ENCODE measurements at regions not wholly inside any gene's neighbourhood (a gene's known extent, or its start where the extent isn't known, plus 50 kb on each side); places are given as distances from the start of the nearest gene placed in this dataset.

DNA sequence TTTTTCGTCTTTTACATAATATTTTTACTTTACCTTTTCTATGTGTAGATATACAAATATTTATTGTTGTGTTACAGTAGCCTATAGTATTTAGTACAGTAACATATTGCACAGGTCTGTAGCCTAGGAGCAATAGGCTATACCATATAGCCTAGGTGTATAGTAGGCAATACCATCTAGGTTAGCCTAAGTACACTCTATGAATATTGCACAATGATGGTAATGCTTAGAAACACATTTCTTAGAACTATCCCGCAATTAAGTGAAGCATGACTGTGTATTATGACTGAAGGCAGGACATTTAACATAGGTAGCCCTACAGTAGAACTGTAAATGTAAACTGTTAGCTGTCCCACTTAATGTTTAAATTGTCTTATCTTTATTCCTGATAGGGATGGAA, 964.3 kb downstream of the SLITRK1 start:
- no peaks in the 10 kb centered on the region for H3K9me3 ChIP-seq
- no peaks in the 10 kb centered on the region for H3K27me3 ChIP-seq (ENCODE audit: insufficient read depth in 3 of 3, low read length in 2 of 3)
- no peaks in the 10 kb centered on the region for H3K36me3 ChIP-seq (ENCODE audit: insufficient read depth in 1 of 2, low read depth in 1 of 2)
- H3K4me1 ChIP-seq: no peaks in the 10 kb centered on the region
- DNase-seq (no peak), ATAC-seq (no peak)
- TF ChIP-seq, protein P1, sequence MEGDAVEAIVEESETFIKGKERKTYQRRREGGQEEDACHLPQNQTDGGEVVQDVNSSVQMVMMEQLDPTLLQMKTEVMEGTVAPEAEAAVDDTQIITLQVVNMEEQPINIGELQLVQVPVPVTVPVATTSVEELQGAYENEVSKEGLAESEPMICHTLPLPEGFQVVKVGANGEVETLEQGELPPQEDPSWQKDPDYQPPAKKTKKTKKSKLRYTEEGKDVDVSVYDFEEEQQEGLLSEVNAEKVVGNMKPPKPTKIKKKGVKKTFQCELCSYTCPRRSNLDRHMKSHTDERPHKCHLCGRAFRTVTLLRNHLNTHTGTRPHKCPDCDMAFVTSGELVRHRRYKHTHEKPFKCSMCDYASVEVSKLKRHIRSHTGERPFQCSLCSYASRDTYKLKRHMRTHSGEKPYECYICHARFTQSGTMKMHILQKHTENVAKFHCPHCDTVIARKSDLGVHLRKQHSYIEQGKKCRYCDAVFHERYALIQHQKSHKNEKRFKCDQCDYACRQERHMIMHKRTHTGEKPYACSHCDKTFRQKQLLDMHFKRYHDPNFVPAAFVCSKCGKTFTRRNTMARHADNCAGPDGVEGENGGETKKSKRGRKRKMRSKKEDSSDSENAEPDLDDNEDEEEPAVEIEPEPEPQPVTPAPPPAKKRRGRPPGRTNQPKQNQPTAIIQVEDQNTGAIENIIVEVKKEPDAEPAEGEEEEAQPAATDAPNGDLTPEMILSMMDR (IDR thresholded peaks at IDR 0.05): no peak
- H3K27ac ChIP-seq: no peak overlapping the region
- no peak overlapping the region for H3K4me3 ChIP-seq
- 82 to 88% (median 85%) methylated on average over 2 of the region's 2 CpGs for WGBS, 3 donors
- intact Hi-C loops (cut with DNase I): no loop called here

DNA sequence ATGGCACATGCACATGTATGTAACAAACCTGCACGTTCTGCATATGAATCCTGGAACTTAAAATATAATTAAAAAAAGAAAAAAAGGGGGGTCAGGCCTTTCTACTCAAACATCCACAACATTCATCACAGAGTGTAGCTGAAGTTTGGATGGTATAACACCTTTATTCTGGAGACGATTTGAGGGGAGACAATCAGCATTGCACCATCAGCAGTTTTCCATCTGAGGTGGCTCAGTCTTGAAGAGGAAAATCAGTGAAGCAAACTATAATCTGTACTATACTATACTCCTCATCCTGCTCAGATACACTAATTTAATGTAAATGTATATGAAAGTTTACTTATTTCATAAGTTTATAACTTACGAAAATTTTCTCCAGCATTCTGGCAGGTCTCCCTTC, 969.7 kb downstream of the SLITRK1 start:
- 76 to 88% (median 80%) methylated on average over 3 of the region's 3 CpGs for WGBS, 3 donors
- H3K4me3 ChIP-seq: no peak overlapping the region
- H3K27ac ChIP-seq: no peak overlapping the region
- no peaks in the 10 kb centered on the region for H3K36me3 ChIP-seq (ENCODE audit: insufficient read depth in 1 of 2, low read depth in 1 of 2)
- no peaks in the 10 kb centered on the region for H3K9me3 ChIP-seq
- ATAC-seq (no peak), DNase-seq (no peak)
- H3K27me3 ChIP-seq (ENCODE audit: insufficient read depth in 3 of 3, low read length in 2 of 3): no peaks in the 10 kb centered on the region
- no peaks in the 10 kb centered on the region for H3K4me1 ChIP-seq
- TF ChIP-seq, protein P1 (IDR thresholded peaks at IDR 0.05): no peak
- intact Hi-C loops (cut with DNase I): no loop called here

DNA sequence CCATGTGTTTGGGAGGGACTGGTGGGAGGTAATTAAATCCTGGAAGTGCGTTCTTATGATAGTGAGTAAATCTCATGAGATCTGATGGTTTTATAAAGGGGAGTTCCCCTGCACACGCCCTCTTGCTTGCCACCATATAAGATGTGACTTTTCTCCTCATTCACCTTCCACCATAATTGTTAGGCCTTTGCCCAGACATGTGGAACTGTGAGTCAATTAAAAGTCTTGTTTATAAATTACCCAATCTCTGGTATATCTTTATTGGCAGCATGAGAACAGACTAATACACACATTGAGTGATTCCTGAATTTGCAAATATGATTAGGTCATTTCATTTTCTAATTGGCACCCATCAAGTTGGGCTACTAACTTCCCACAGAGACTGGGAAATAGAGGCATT, 977.2 kb downstream of the SLITRK1 start:
- Histone ChIP-seq H3K27ac (no peak overlapping the region), H3K36me3 (ENCODE audit: insufficient read depth in 1 of 2, low read depth in 1 of 2) (no peaks in the 10 kb centered on the region), H3K4me1 (no peaks in the 10 kb centered on the region), H3K4me3 (no peak overlapping the region), H3K27me3 (ENCODE audit: insufficient read depth in 3 of 3, low read length in 2 of 3) (no peaks in the 10 kb centered on the region), H3K9me3 (no peaks in the 10 kb centered on the region)
- DNase-seq: no peak
- TF ChIP-seq, protein P1 (IDR thresholded peaks at IDR 0.05): no peak
- intact Hi-C loops (cut with DNase I): no loop called here
- no peak for ATAC-seq
- 69 to 80% (median 75%) methylated on average over 2 of the region's 2 CpGs for WGBS, 3 donors

DNA sequence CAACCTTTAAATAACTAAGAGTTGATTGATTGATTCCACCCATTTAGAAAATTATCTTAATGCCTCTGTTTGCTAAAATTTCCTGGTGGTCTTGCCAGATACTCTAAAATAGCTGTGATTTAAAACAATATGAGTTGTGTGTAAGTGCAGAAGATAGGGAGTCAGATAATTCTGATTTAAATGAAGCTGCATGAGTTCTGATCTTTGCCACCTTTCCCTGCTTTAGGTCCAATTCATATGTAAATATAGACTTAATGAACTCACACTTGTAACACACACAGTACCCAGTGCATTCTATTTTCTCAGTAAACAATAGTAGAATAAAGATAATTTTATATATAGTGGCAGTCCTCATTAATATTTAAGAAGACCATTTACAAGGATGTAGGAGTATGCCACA, 981.8 kb downstream of the SLITRK1 start:
- Histone ChIP-seq H3K4me3 (no peak overlapping the region), H3K9me3 (no peaks in the 10 kb centered on the region), H3K27me3 (ENCODE audit: insufficient read depth in 3 of 3, low read length in 2 of 3) (no peaks in the 10 kb centered on the region), H3K36me3 (ENCODE audit: insufficient read depth in 1 of 2, low read depth in 1 of 2) (no peaks in the 10 kb centered on the region), H3K4me1 (no peaks in the 10 kb centered on the region), H3K27ac (no peak overlapping the region)
- DNase-seq (no peak), ATAC-seq (no peak)
- TF ChIP-seq, protein P1 (IDR thresholded peaks at IDR 0.05): no peak
- intact Hi-C loops (cut with DNase I): no loop called here

DNA sequence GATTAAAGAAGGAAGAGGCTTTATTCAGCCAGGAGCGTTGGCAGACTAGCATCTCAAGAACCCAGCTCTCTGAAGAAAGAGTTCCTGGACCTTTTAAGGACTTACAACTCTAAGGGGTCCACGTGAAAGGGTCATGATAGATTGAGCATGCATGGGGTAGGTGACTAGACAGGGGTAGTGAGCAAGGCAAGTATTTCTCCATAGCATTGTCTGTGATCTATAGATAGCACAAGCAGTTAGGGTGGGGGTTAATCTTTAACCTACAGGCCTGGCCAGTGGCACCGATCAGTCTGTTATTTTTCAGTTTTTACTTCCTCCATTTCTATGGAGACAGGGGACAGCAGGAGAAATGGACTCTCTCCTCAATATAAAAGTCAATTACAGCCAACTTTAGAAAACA, 983.7 kb downstream of the SLITRK1 start:
- TF ChIP-seq, protein P1 (IDR thresholded peaks at IDR 0.05): no peak

More for the DNA sequence above, 983.7 kb downstream of the SLITRK1 start:
- no peaks in the 10 kb centered on the region for H3K9me3 ChIP-seq
- ATAC-seq: no peak
- H3K4me1 ChIP-seq: no peaks in the 10 kb centered on the region
- H3K27ac ChIP-seq: no peak overlapping the region
- no peak overlapping the region for H3K4me3 ChIP-seq
- 69 to 76% (median 73%) methylated on average over 3 of the region's 3 CpGs for WGBS, 3 donors
- no peak for DNase-seq
- intact Hi-C loops (cut with DNase I): no loop called here
- no peaks in the 10 kb centered on the region for H3K36me3 ChIP-seq (ENCODE audit: insufficient read depth in 1 of 2, low read depth in 1 of 2)
- H3K27me3 ChIP-seq (ENCODE audit: insufficient read depth in 3 of 3, low read length in 2 of 3): no peaks in the 10 kb centered on the region
